Sigmoid colon (tissue), 6 donors: ENCODE measurements at regions not wholly inside any gene's neighbourhood (a gene's known extent, or its start where the extent isn't known, plus 50 kb on each side); places are given as distances from the start of the nearest gene placed in this dataset.
"Not testable (repeated sequence)": the region's sequence is repeated elsewhere in the genome, so short reads cannot be mapped to it uniquely, and the experiment has no call there.

Source experiments
- DNase-seq: peaks from one replicate; pipeline ENCODE4 v3.0.0-alpha.2; 2019
- H3K27ac ChIP-seq, 4 donors: fragments of 200-600 bp; sonication (generic); one replicate each; pipeline ENCODE4 v1.5.1; 2016 to 2019; ENCODE audit warnings: mild to moderate bottlenecking in 1 of 4
- H3K27me3 ChIP-seq, 3 donors: fragments of 200-600 bp; sonication (generic); one replicate each; pipeline ENCODE4 v1.5.1; 2019; ENCODE audit warnings: mild to moderate bottlenecking in 1 of 3
- H3K36me3 ChIP-seq, 4 donors: fragments of 200-600 bp; sonication (generic); one replicate each; pipeline ENCODE4 v1.5.1; 2016 to 2019
- H3K4me1 ChIP-seq, 4 donors: fragments of 200-600 bp; sonication (generic); one replicate each; pipeline ENCODE4 v1.5.1; 2017 to 2019
- H3K4me3 ChIP-seq, 4 donors: fragments of 200-600 bp; sonication (generic); one replicate each; pipeline ENCODE4 v1.5.1; 2017 to 2019; ENCODE audit warnings: mild to moderate bottlenecking in 2 of 4, moderate library complexity in 1 of 4
- H3K9me3 ChIP-seq, 4 donors: fragments of 200-600 bp in 3 of 4; sonication (generic) in 3 of 4; one replicate each; pipeline versions ENCODE4 v1.5.1 to v1.6.1; 2013 to 2019
- CTCF ChIP-seq, 4 experiments: fragments of 450-650 bp in 3 of 4; fragments of 200-600 bp in 1 of 4; IDR thresholded peaks; one replicate each; pipeline ENCODE4 v1.5.1; 2016 to 2019; ENCODE audit warnings: antibody characterized with exemption in 4 of 4, mild to moderate bottlenecking in 3 of 4, moderate library complexity in 2 of 4
- EP300 ChIP-seq, 4 donors: sonication (generic); formaldehyde crosslinking; IDR thresholded peaks; one replicate each; pipeline ENCODE4 v1.6.1; 2017; ENCODE audit warnings: antibody characterized with exemption in 4 of 4
- POLR2A ChIP-seq, 2 donors: fragments of 450-650 bp; IDR thresholded peaks; one replicate each; pipeline ENCODE4 v1.6.1; 2016; ENCODE audit warnings: antibody characterized with exemption in 2 of 2, mild to moderate bottlenecking in 2 of 2, moderate library complexity in 2 of 2
- POLR2AphosphoS5 ChIP-seq, 4 donors: sonication (generic); formaldehyde crosslinking; IDR thresholded peaks; one replicate each; pipeline ENCODE4 v1.6.1; 2017; ENCODE audit warnings: antibody characterized with exemption in 4 of 4
- WGBS, 2 donors: extraction: QIAGEN DNeasy Blood & Tissue Kit; methylation state at CpG; one replicate each; pipeline ENCODE4 v1.1.7; 2013; 5-methylcytosine and 5-hydroxymethylcytosine counted together
- intact Hi-C: fragments of 100-400 bp; cut with DNase I; formaldehyde crosslinking; loops from one replicate; pipeline ENCODE4 v1.15.1; 2023
- donor health status: healthy with polysubstance abuse.
- donor health status: healthy.

- intact Hi-C loops, result no loop called here
- Histone ChIP-seq H3K27ac (no peak overlapping the region), H3K4me3 (no peak overlapping the region), H3K27me3 (no peaks in the 10 kb centered on the region), H3K4me1 (no peaks in the 10 kb centered on the region), H3K36me3 (no peaks in the 10 kb centered on the region), H3K9me3 (no peaks in the 10 kb centered on the region)
- TF ChIP-seq EP300 (IDR thresholded peaks at IDR 0.05) (no peak), POLR2AphosphoS5 (IDR thresholded peaks at IDR 0.05) (no peak)
- 44 to 89% methylated on average over 1 of the region's 1 CpG for WGBS, 2 donors
- DNase-seq, result no peak
These were observed 1907.6 kb upstream of the TENM3 start for GRCh38 chr4:180335566-180335965.

- Histone ChIP-seq H3K9me3 (no peaks in the 10 kb centered on the region), H3K4me3 (no peak overlapping the region), H3K36me3 (no peaks in the 10 kb centered on the region), H3K4me1 (no peaks in the 10 kb centered on the region), H3K27ac (no peak overlapping the region), H3K27me3 (no peaks in the 10 kb centered on the region)
- DNase-seq, result no peak
- intact Hi-C loops, result no loop called here
- 0 to 20% methylated on average over 1 of the region's 1 CpG for WGBS, 2 donors
- TF ChIP-seq EP300 (IDR thresholded peaks at IDR 0.05), result no peak
- TF ChIP-seq POLR2AphosphoS5 (IDR thresholded peaks at IDR 0.05), result no peak
- TF ChIP-seq CTCF (IDR thresholded peaks at IDR 0.05), result no peak
These were observed 1906.6 kb upstream of the TENM3 start for GRCh38 chr4:180336494-180337090.

- TF ChIP-seq CTCF (IDR thresholded peaks at IDR 0.05) (no peak), EP300 (IDR thresholded peaks at IDR 0.05) (no peak), POLR2AphosphoS5 (IDR thresholded peaks at IDR 0.05) (no peak), POLR2A (IDR thresholded peaks at IDR 0.05) (no peak)
- intact Hi-C loops, result no loop called here
- Histone ChIP-seq H3K9me3 (no peaks in the 10 kb centered on the region), H3K27me3 (no peaks in the 10 kb centered on the region), H3K4me3 (no peak overlapping the region), H3K36me3 (no peaks in the 10 kb centered on the region), H3K27ac (no peak overlapping the region), H3K4me1 (no peaks in the 10 kb centered on the region)
- 86 to 87% methylated on average over 5 of the region's 5 CpGs for WGBS, 2 donors
- no peak for DNase-seq
These were observed 1901.3 kb upstream of the TENM3 start for GRCh38 chr4:180341926-180342325.

GRCh38 chr4:180350901-180351300 is 1892.3 kb upstream of the TENM3 start:
- intact Hi-C loops, result no loop called here
- DNase-seq, result no peak
- Histone ChIP-seq H3K27me3 (no peaks in the 10 kb centered on the region), H3K4me3 (no peak overlapping the region), H3K4me1 (no peaks in the 10 kb centered on the region), H3K36me3 (no peaks in the 10 kb centered on the region), H3K9me3 (no peaks in the 10 kb centered on the region), H3K27ac (no peak overlapping the region)
- 75 to 77% methylated on average over 2 of the region's 2 CpGs for WGBS, 2 donors
- TF ChIP-seq POLR2AphosphoS5 (IDR thresholded peaks at IDR 0.05) (no peak), EP300 (IDR thresholded peaks at IDR 0.05) (no peak)

GRCh38 chr4:180356766-180357165 is 1886.4 kb upstream of the TENM3 start:
- H3K27me3 ChIP-seq, result no peaks in the 10 kb centered on the region
- no peak overlapping the region for H3K4me3 ChIP-seq
- no peaks in the 10 kb centered on the region for H3K9me3 ChIP-seq
- H3K36me3 ChIP-seq, result no peaks in the 10 kb centered on the region
- H3K4me1 ChIP-seq, result no peaks in the 10 kb centered on the region
- no peak for DNase-seq
- intact Hi-C loops, result no loop called here
- H3K27ac ChIP-seq, result no peak overlapping the region
- TF ChIP-seq EP300 (IDR thresholded peaks at IDR 0.05) (no peak), CTCF (IDR thresholded peaks at IDR 0.05) (no peak), POLR2A (IDR thresholded peaks at IDR 0.05) (no peak), POLR2AphosphoS5 (IDR thresholded peaks at IDR 0.05) (no peak)

GRCh38 chr4:180360113-180360512 is 1883.1 kb upstream of the TENM3 start:
- intact Hi-C loops, DNase-seq, H3K4me3 ChIP-seq, H3K4me1 ChIP-seq, H3K9me3 ChIP-seq, H3K27me3 ChIP-seq, H3K27ac ChIP-seq, H3K36me3 ChIP-seq: not testable (repeated sequence)
- WGBS, 2 donors, result 51 to 72% methylated on average over 4 of the region's 4 CpGs
